Vagina (tissue), 2 donors: ENCODE measurements at regions not wholly inside any gene's neighbourhood (a gene's known extent, or its start where the extent isn't known, plus 50 kb on each side); places are given as distances from the start of the nearest gene placed in this dataset.

Source experiments
- DNase-seq, 2 donors: peaks; one replicate each; pipeline ENCODE4 v3.0.0-alpha.2; 2017; ENCODE audit errors: extremely low spot score in 2 of 2
- H3K27ac ChIP-seq: fragments of 200-600 bp; sonication (generic); one replicate; pipeline ENCODE4 v1.5.1; 2019
- H3K27me3 ChIP-seq: fragments of 200-600 bp; sonication (generic); one replicate; pipeline ENCODE4 v1.5.1; 2019
- H3K36me3 ChIP-seq, 2 donors: fragments of 200-600 bp; sonication (generic); one replicate each; pipeline ENCODE4 v1.5.1; 2017 to 2019
- H3K4me1 ChIP-seq: fragments of 200-600 bp; sonication (generic); one replicate; pipeline ENCODE4 v1.5.1; 2019
- H3K4me3 ChIP-seq, 2 donors: fragments of 200-600 bp; sonication (generic); 1 replicate in 1 of 2; 2 replicates in 1 of 2; pipeline ENCODE4 v1.5.1; 2016 to 2019
- H3K9me3 ChIP-seq: fragments of 200-600 bp; sonication (generic); one replicate; pipeline ENCODE4 v1.5.1; 2019
- POLR2A ChIP-seq, 2 donors: fragments of 450-650 bp; IDR thresholded peaks; one replicate each; pipeline ENCODE4 v1.6.1; 2017; ENCODE audit warnings: antibody characterized with exemption in 2 of 2, mild to moderate bottlenecking in 2 of 2, moderate library complexity in 2 of 2
- POLR2AphosphoS5 ChIP-seq, 2 donors: sonication (generic); formaldehyde crosslinking; IDR thresholded peaks; one replicate each; pipeline ENCODE4 v1.9.0; 2017; ENCODE audit warnings: antibody characterized with exemption in 2 of 2, mild to moderate bottlenecking in 2 of 2, low read depth in 1 of 2; ENCODE audit not compliant: insufficient read depth in 1 of 2
- intact Hi-C: fragments of 100-400 bp; cut with DNase I; formaldehyde crosslinking; loops from one replicate; pipeline ENCODE4 v1.15.1; 2023
- TF ChIP-seq, protein P1 (sequence below), 3 experiments: fragments of 450-650 bp in 2 of 3; fragments of 200-600 bp in 1 of 3; sonication (generic) in 1 of 3; IDR thresholded peaks; one replicate each; pipeline ENCODE4 v1.5.1; 2017 to 2019; ENCODE audit warnings: antibody characterized with exemption in 3 of 3, mild to moderate bottlenecking in 2 of 3, moderate library complexity in 2 of 3

GRCh38 chr21:16588433-16588860 lies 858.7 kb downstream of the USP25 start:
- Histone ChIP-seq H3K9me3 (no peaks in the 10 kb centered on the region), H3K4me3 (peak overlapping the region; percentile 39 to 43), H3K27ac (peak overlapping the region; percentile 80), H3K27me3 (no peaks in the 10 kb centered on the region), H3K36me3 (no peaks in the 10 kb centered on the region), H3K4me1 (peaks cover 66% of the 10 kb centered on the region)
- no peak for DNase-seq
- intact Hi-C loops: loop anchor here (10.0 kb wide), 1 partner anchor 54 kb away; no protein-coding TSS in a partner anchor
- TF ChIP-seq POLR2A (IDR thresholded peaks at IDR 0.05) (peak in 1 of 2 donors; percentile 43), POLR2AphosphoS5 (IDR thresholded peaks at IDR 0.05; ENCODE audit: insufficient read depth in 1 of 2, low read depth in 1 of 2) (peak; percentile 71 to 87)
- TF ChIP-seq, protein P1, sequence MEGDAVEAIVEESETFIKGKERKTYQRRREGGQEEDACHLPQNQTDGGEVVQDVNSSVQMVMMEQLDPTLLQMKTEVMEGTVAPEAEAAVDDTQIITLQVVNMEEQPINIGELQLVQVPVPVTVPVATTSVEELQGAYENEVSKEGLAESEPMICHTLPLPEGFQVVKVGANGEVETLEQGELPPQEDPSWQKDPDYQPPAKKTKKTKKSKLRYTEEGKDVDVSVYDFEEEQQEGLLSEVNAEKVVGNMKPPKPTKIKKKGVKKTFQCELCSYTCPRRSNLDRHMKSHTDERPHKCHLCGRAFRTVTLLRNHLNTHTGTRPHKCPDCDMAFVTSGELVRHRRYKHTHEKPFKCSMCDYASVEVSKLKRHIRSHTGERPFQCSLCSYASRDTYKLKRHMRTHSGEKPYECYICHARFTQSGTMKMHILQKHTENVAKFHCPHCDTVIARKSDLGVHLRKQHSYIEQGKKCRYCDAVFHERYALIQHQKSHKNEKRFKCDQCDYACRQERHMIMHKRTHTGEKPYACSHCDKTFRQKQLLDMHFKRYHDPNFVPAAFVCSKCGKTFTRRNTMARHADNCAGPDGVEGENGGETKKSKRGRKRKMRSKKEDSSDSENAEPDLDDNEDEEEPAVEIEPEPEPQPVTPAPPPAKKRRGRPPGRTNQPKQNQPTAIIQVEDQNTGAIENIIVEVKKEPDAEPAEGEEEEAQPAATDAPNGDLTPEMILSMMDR (IDR thresholded peaks at IDR 0.05): no peak

DNA sequence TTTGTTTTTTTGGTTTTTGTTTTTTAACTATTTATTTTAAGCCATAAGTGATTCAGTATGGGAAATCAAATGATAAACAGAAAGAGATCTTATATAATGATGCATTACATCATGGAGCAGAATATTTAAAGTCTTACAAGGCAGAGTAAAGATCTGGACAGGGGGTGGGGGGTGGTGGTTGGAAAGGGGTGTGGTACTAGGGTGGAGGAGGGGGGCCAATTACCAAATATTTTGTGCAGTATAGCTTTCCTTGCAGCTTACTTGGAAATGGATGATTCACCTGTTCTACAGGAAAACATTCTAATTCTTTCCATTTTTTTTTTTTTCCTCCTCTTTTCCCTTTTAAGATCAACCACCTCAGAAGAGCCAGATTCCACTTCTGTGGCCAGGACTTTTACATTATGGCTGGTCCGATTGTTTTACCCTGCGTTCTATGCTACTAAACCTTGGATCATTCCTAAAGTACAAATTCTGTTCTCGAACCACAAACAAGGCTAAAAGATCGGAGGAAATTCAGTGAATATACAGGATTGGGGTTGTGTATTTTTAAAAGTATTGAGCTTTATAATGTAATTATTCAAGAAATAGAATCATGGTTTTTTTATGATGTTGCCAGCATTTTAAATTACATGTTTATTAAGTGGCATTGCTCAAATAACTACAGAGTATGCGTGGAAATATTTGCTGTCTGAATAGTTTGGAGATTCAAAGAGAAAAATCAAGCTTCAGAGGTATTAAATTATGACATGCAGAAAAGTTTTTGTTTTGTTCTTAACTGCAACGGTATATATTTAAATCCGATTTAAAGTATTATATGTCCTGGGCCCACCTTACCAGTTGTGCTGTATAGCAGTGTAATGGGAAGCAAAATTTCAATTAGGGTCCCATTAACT lies 859.5 kb downstream of the USP25 start:
- intact Hi-C loops: loop anchor here (10.0 kb wide), 1 partner anchor 54 kb away; no protein-coding TSS in a partner anchor

GRCh38 chr21:16590186-16590585 lies 860.4 kb downstream of the USP25 start:
- H3K27me3 ChIP-seq: no peaks in the 10 kb centered on the region
- no peak for DNase-seq
- TF ChIP-seq POLR2AphosphoS5 (IDR thresholded peaks at IDR 0.05; ENCODE audit: insufficient read depth in 1 of 2, low read depth in 1 of 2): no peak
- no peak for TF ChIP-seq POLR2A (IDR thresholded peaks at IDR 0.05)
- TF ChIP-seq, protein P1 (IDR thresholded peaks at IDR 0.05): no peak
- no peaks in the 10 kb centered on the region for H3K36me3 ChIP-seq
- H3K4me1 ChIP-seq: peaks cover 48% of the 10 kb centered on the region
- no peaks in the 10 kb centered on the region for H3K9me3 ChIP-seq
- intact Hi-C loops: no loop called here
- H3K4me3 ChIP-seq: no peak overlapping the region
- peak overlapping the region; percentile 40 for H3K27ac ChIP-seq

More for the DNA sequence above, 859.5 kb downstream of the USP25 start:
- peak overlapping the region; percentile 80 for H3K27ac ChIP-seq
- H3K27me3 ChIP-seq: no peaks in the 10 kb centered on the region
- H3K4me1 ChIP-seq: peaks cover 58% of the 10 kb centered on the region
- DNase-seq: no peak
- H3K36me3 ChIP-seq: no peaks in the 10 kb centered on the region
- TF ChIP-seq POLR2AphosphoS5 (IDR thresholded peaks at IDR 0.05; ENCODE audit: insufficient read depth in 1 of 2, low read depth in 1 of 2) (no peak), POLR2A (IDR thresholded peaks at IDR 0.05) (no peak)
- TF ChIP-seq, protein P1 (IDR thresholded peaks at IDR 0.05): no peak
- peak overlapping the region; percentile 39 to 43 for H3K4me3 ChIP-seq
- no peaks in the 10 kb centered on the region for H3K9me3 ChIP-seq

- H3K27ac ChIP-seq: peak overlapping the region; percentile 40
- H3K4me3 ChIP-seq: no peak overlapping the region
- intact Hi-C loops: no loop called here
- no peaks in the 10 kb centered on the region for H3K36me3 ChIP-seq
- TF ChIP-seq POLR2A (IDR thresholded peaks at IDR 0.05) (no peak), POLR2AphosphoS5 (IDR thresholded peaks at IDR 0.05; ENCODE audit: insufficient read depth in 1 of 2, low read depth in 1 of 2) (no peak)
- TF ChIP-seq, protein P1 (IDR thresholded peaks at IDR 0.05): no peak
- DNase-seq: no peak
- H3K27me3 ChIP-seq: no peaks in the 10 kb centered on the region
- no peaks in the 10 kb centered on the region for H3K9me3 ChIP-seq
- peaks cover 42% of the 10 kb centered on the region for H3K4me1 ChIP-seq
These were observed 861.0 kb downstream of the USP25 start for GRCh38 chr21:16590641-16591292.
